Peyer's patch (tissue), 4 donors: ENCODE measurements at regions not wholly inside any gene's neighbourhood (a gene's known extent, or its start where the extent isn't known, plus 50 kb on each side); places are given as distances from the start of the nearest gene placed in this dataset.

ENCODE experiments used
- DNase-seq, 3 donors: peaks; one replicate each; pipeline ENCODE4 v3.0.0-alpha.2; 2017 to 2019
- H3K27ac ChIP-seq, 4 donors: fragments of 200-600 bp; sonication (generic); one replicate each; pipeline ENCODE4 v1.5.1; 2016 to 2019
- H3K27me3 ChIP-seq, 2 donors: fragments of 200-600 bp; sonication (generic); one replicate each; pipeline ENCODE4 v1.5.1; 2019
- H3K36me3 ChIP-seq, 3 donors: fragments of 200-600 bp; sonication (generic); one replicate each; pipeline ENCODE4 v1.5.1; 2016 to 2019
- H3K4me1 ChIP-seq, 4 donors: fragments of 200-600 bp; sonication (generic); one replicate each; pipeline ENCODE4 v1.5.1; 2016 to 2019
- H3K4me3 ChIP-seq, 4 donors: fragments of 200-600 bp; sonication (generic); 1 replicate in 3 of 4; 2 replicates in 1 of 4; pipeline ENCODE4 v1.5.1; 2016 to 2019; ENCODE audit warnings: mild to moderate bottlenecking in 1 of 4
- H3K9me3 ChIP-seq, 4 donors: fragments of 200-600 bp; sonication (generic); one replicate each; pipeline ENCODE4 v1.5.1; 2016 to 2019; ENCODE audit warnings: mild to moderate bottlenecking in 1 of 4
- POLR2A ChIP-seq, 2 donors: fragments of 450-650 bp; IDR thresholded peaks; one replicate each; pipeline ENCODE4 v1.5.1; 2017; ENCODE audit warnings: antibody characterized with exemption in 2 of 2, mild to moderate bottlenecking in 2 of 2, moderate library complexity in 2 of 2
- TF ChIP-seq, protein P1 (sequence below), 6 experiments: fragments of 450-650 bp in 4 of 6; fragments of 200-600 bp in 2 of 6; sonication (generic) in 1 of 6; IDR thresholded peaks; one replicate each; pipeline ENCODE4 v1.5.1; 2017 to 2019; ENCODE audit warnings: antibody characterized with exemption in 6 of 6, mild to moderate bottlenecking in 3 of 6, moderate library complexity in 1 of 6

DNA sequence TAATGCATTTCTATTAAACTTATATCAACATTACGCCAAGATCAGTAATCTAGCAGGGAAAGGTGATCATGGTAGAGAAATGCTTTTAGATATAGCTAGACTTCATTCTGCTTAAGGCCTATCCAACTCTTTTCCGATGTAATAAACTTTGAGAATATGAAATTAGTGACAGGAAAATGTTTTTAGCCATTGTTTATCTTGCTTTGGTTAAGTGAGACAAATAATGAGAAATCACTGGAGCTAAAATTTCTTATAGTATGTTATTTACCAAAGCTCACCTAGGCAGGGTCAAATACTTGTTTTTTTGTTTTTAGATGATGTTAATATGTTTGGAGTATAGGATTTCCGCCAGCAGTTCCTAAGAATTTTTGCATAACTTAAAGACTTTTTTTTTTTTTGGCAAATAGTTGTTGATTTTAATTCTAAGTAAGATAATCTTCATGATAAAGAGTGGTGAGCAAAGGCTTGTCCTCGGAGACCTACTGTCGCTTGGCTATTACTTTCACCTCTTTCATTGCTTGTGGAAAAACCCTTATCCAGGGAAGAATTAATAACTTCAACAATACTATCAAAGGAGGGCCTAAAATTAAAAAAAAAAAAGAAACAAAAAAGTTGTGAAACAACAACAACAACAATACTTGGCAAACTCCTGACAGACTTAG, 98.3 kb downstream of the SOX4 start:
- H3K27ac ChIP-seq, result no peak overlapping the region
- TF ChIP-seq POLR2A (IDR thresholded peaks at IDR 0.05), result no peak
- TF ChIP-seq, protein P1, sequence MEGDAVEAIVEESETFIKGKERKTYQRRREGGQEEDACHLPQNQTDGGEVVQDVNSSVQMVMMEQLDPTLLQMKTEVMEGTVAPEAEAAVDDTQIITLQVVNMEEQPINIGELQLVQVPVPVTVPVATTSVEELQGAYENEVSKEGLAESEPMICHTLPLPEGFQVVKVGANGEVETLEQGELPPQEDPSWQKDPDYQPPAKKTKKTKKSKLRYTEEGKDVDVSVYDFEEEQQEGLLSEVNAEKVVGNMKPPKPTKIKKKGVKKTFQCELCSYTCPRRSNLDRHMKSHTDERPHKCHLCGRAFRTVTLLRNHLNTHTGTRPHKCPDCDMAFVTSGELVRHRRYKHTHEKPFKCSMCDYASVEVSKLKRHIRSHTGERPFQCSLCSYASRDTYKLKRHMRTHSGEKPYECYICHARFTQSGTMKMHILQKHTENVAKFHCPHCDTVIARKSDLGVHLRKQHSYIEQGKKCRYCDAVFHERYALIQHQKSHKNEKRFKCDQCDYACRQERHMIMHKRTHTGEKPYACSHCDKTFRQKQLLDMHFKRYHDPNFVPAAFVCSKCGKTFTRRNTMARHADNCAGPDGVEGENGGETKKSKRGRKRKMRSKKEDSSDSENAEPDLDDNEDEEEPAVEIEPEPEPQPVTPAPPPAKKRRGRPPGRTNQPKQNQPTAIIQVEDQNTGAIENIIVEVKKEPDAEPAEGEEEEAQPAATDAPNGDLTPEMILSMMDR (IDR thresholded peaks at IDR 0.05), result no peak

DNA sequence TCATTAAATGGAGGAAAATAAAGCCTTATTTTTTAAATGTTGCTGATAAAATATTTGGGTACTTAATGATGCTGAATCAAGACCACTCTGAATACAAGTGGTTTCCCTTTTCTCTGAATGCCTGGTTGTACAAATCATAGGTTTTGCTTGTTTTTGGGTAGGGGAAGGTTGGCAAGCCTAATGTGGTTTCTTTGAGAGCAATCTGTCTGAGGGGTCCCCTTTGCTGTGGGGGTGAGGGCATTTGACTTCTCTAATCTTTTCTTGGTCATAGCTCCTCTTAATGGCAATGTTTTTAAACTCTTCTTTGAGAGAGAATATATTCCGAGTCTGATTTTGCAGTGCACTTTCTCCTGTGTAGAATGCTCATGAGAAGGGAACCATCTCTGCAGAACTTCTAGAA, 99.2 kb downstream of the SOX4 start:
- Histone ChIP-seq H3K9me3 (no peaks in the 10 kb centered on the region), H3K27ac (no peak overlapping the region), H3K4me3 (no peak overlapping the region), H3K4me1 (no peaks in the 10 kb centered on the region), H3K36me3 (no peaks in the 10 kb centered on the region), H3K27me3 (no peaks in the 10 kb centered on the region)
- no peak for DNase-seq
- TF ChIP-seq, protein P1 (IDR thresholded peaks at IDR 0.05), result no peak
- no peak for TF ChIP-seq POLR2A (IDR thresholded peaks at IDR 0.05)

More for the DNA sequence above, 98.3 kb downstream of the SOX4 start:
- no peaks in the 10 kb centered on the region for H3K27me3 ChIP-seq
- no peak for DNase-seq
- H3K4me1 ChIP-seq, result no peaks in the 10 kb centered on the region
- H3K4me3 ChIP-seq, result no peak overlapping the region
- H3K9me3 ChIP-seq, result no peaks in the 10 kb centered on the region
- no peaks in the 10 kb centered on the region for H3K36me3 ChIP-seq

DNA sequence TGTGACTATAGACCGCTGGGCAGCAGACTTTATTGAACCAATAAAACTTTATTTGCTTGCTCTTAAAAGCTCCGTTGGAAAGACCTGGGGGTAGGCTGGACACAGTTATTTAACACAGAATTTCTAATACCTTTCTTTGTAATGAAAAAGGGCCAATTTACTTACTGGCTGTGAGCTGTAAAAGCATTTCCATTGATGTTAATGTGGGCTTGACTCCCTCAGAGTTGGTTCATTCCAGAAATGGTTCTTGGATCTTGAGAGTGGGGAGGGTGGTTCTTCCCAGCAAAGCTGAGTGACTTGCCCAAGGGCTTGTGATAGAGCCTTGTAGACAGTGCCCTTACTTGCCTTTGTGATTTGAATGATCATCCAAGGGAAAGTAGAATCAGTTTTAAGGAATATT, 100.6 kb downstream of the SOX4 start:
- Histone ChIP-seq H3K36me3 (no peaks in the 10 kb centered on the region), H3K4me1 (no peaks in the 10 kb centered on the region), H3K27me3 (no peaks in the 10 kb centered on the region), H3K9me3 (no peaks in the 10 kb centered on the region), H3K27ac (no peak overlapping the region), H3K4me3 (no peak overlapping the region)
- no peak for DNase-seq
- TF ChIP-seq, protein P1 (IDR thresholded peaks at IDR 0.05), result no peak
- TF ChIP-seq POLR2A (IDR thresholded peaks at IDR 0.05), result no peak

DNA sequence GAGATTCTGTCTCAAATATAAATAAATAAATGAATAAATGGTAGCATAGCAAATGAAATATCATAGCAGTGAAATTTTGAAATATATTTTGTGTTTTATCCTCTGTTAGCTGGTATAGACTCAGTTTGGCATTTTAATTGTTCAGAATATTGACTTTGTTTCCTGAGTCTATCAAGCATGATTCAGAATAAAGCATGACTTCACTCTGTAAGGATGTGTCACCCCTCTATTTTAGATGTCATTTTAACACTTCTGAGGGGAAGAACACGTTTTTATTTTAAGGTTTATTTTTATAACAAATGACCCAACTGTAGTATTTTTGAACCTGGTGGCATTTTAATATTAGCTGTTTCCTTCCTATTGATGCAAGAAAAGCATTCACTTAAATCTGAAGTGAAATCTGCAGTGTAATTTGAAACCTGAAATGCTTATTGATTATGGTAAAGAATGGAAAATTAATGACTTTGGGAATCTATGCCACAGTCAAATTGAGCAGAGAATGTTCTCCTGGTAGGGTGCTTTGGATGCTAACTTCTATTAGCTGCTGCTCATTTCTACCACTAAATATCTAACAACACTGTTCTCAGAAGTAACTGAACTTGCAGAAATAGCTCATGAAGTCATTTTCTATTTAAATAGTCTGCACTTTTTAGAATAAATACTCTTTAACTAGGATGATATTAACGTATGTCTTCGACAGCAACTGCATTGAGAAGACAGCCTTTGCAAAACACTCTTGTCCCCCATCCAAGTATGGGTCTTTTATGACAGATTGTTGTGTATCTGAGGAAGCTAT, 114.2 kb downstream of the SOX4 start:
- TF ChIP-seq POLR2A (IDR thresholded peaks at IDR 0.05), result no peak
- TF ChIP-seq, protein P1 (IDR thresholded peaks at IDR 0.05), result no peak
- no peak overlapping the region for H3K27ac ChIP-seq
- H3K9me3 ChIP-seq, result no peaks in the 10 kb centered on the region
- no peak for DNase-seq
- H3K4me3 ChIP-seq, result no peak overlapping the region
- no peaks in the 10 kb centered on the region for H3K36me3 ChIP-seq
- H3K27me3 ChIP-seq, result no peaks in the 10 kb centered on the region
- no peaks in the 10 kb centered on the region for H3K4me1 ChIP-seq

DNA sequence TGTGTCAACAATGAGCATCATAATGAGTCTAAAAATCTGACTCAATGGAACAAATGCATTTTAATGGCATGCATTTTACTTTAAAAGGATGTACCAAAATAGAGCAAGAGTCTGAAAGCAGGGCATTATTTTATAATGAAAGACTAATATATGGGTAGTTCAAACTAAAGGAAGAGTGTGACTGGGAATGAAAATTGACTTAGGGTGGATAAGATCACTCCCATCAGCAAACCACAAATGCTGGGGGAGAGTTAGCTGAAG, 114.7 kb downstream of the SOX4 start:
- Histone ChIP-seq H3K36me3 (no peaks in the 10 kb centered on the region), H3K4me3 (no peak overlapping the region), H3K4me1 (no peaks in the 10 kb centered on the region), H3K27me3 (no peaks in the 10 kb centered on the region), H3K9me3 (no peaks in the 10 kb centered on the region), H3K27ac (no peak overlapping the region)
- DNase-seq, result no peak
- TF ChIP-seq, protein P1 (IDR thresholded peaks at IDR 0.05), result no peak
- no peak for TF ChIP-seq POLR2A (IDR thresholded peaks at IDR 0.05)
